Hematopoietic multipotent progenitor cell treated with erythropoietin and hydrocortisone succinate and interleukin-3 and kit ligand, for 6 days (in vitro differentiated cells): ENCODE measurements at regions not wholly inside any gene's neighbourhood (a gene's known extent, or its start where the extent isn't known, plus 50 kb on each side); places are given as distances from the start of the nearest gene placed in this dataset.
"Not testable (repeated sequence)": the region's sequence is repeated elsewhere in the genome, so short reads cannot be mapped to it uniquely, and the experiment has no call there.

Experiments used
- DNase-seq: peaks from one replicate; pipeline ENCODE4 v3.0.0-alpha.2; 2015

GRCh38 chr2:173552531-173552930, 197.9 kb downstream of the CDCA7 start:
- no peak for DNase-seq

GRCh38 chr2:173553593-173553992, 198.9 kb downstream of the CDCA7 start:
- DNase-seq, result no peak

- DNase-seq, result peak; percentile 5
These were observed 201.2 kb downstream of the CDCA7 start for GRCh38 chr2:173555833-173556232.

GRCh38 chr2:173556816-173557215, 202.1 kb downstream of the CDCA7 start:
- no peak for DNase-seq

GRCh38 chr2:173557497-173557896, 202.8 kb downstream of the CDCA7 start:
- DNase-seq, result no peak

GRCh38 chr2:173567493-173567892, 212.8 kb downstream of the CDCA7 start:
- DNase-seq, result no peak

GRCh38 chr2:173568054-173568453, 213.4 kb downstream of the CDCA7 start:
- DNase-seq, result peak; percentile 20

GRCh38 chr2:173571021-173571821, 216.5 kb downstream of the CDCA7 start:
- DNase-seq, result peak; percentile 48

- DNase-seq, result no peak
These were observed 217.4 kb downstream of the CDCA7 start for GRCh38 chr2:173571887-173572680.

GRCh38 chr2:173572848-173573247, 218.2 kb downstream of the CDCA7 start:
- DNase-seq, result no peak

GRCh38 chr2:173573782-173574181, 219.1 kb downstream of the CDCA7 start:
- DNase-seq, result not testable (repeated sequence)

- DNase-seq, result no peak
These were observed 219.8 kb downstream of the CDCA7 start for GRCh38 chr2:173574324-173575112.

GRCh38 chr2:173578404-173579107, 223.9 kb downstream of the CDCA7 start:
- no peak for DNase-seq

- DNase-seq, result no peak
These were observed 225.7 kb downstream of the CDCA7 start for GRCh38 chr2:173580351-173580750.

GRCh38 chr2:173580956-173581355, 226.3 kb downstream of the CDCA7 start:
- DNase-seq, result no peak

GRCh38 chr2:173583196-173583595, 228.5 kb downstream of the CDCA7 start:
- DNase-seq, result no peak

- no peak for DNase-seq
These were observed 229.3 kb downstream of the CDCA7 start for GRCh38 chr2:173584000-173584399.

GRCh38 chr2:173584676-173585458, 230.2 kb downstream of the CDCA7 start:
- DNase-seq, result no peak

GRCh38 chr2:173588931-173589369, 234.3 kb downstream of the CDCA7 start:
- no peak for DNase-seq

- DNase-seq, result no peak
These were observed 235.1 kb downstream of the CDCA7 start for GRCh38 chr2:173589604-173590275.

- DNase-seq, result no peak
These were observed 235.7 kb downstream of the CDCA7 start for GRCh38 chr2:173590276-173590861.
